MM.1S (cell line): ENCODE measurements at regions not wholly inside any gene's neighbourhood (a gene's known extent, or its start where the extent isn't known, plus 50 kb on each side); places are given as distances from the start of the nearest gene placed in this dataset.

Experiments used
- EZH2 ChIP-seq: fragments of 300-600 bp; sonication (generic); optimal IDR thresholded peaks from 2 replicates; pipeline ENCODE3; 2017; ENCODE audit warnings: low read depth, mild to moderate bottlenecking, antibody characterized with exemption, low read length, mixed read lengths
- TF ChIP-seq, protein P1 (sequence below): fragments of 300-600 bp; sonication (generic); IDR thresholded peaks from 2 replicates; pipeline ENCODE4 v1.5.1; 2016; ENCODE audit warnings: antibody characterized with exemption, low read length, mixed read lengths

- TF ChIP-seq, protein P1, sequence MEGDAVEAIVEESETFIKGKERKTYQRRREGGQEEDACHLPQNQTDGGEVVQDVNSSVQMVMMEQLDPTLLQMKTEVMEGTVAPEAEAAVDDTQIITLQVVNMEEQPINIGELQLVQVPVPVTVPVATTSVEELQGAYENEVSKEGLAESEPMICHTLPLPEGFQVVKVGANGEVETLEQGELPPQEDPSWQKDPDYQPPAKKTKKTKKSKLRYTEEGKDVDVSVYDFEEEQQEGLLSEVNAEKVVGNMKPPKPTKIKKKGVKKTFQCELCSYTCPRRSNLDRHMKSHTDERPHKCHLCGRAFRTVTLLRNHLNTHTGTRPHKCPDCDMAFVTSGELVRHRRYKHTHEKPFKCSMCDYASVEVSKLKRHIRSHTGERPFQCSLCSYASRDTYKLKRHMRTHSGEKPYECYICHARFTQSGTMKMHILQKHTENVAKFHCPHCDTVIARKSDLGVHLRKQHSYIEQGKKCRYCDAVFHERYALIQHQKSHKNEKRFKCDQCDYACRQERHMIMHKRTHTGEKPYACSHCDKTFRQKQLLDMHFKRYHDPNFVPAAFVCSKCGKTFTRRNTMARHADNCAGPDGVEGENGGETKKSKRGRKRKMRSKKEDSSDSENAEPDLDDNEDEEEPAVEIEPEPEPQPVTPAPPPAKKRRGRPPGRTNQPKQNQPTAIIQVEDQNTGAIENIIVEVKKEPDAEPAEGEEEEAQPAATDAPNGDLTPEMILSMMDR = no peak
- no peak for TF ChIP-seq EZH2
Observed at GRCh38 chr18:30454920-30455319, 587.6 kb downstream of the DSC3 start.
